ENCODE measurements at regions not wholly inside any gene's neighbourhood (a gene's known extent, or its start where the extent isn't known, plus 50 kb on each side); places are given as distances from the start of the nearest gene placed in this dataset.

- no peak overlapping the region for H3K27ac Mint-ChIP-seq
- H3K36me3 Mint-ChIP-seq, result no peaks in the 10 kb centered on the region
- WGBS (ENCODE audit: insufficient coverage), result 81% methylated on average over 3 of the region's 4 CpGs
- no peaks in the 10 kb centered on the region for H3K36me3 ChIP-seq (replicated peaks in 1 of 2; ENCODE audit: control insufficient read depth in 1 of 2, insufficient read depth in 2 of 2, low read length in 2 of 2)
- no peak overlapping the region for H3K4me3 ChIP-seq (replicated peaks in 1 of 3; ENCODE audit: low read depth in 2 of 3, low read length in 3 of 3)
- no peaks in the 10 kb centered on the region for H3K4me1 Mint-ChIP-seq
- H4K20me1 ChIP-seq (ENCODE audit: insufficient read depth, low read length), result no peaks in the 10 kb centered on the region
- no peaks in the 10 kb centered on the region for H3K79me2 ChIP-seq (ENCODE audit: insufficient read depth, low read length)
- no peak overlapping the region for H3K4me2 ChIP-seq (replicated peaks; ENCODE audit: extremely low read depth, low read length, poor library complexity, severe bottlenecking)
- no peak overlapping the region for H2AFZ ChIP-seq (ENCODE audit: insufficient read depth, low read depth, low read length, poor library complexity, severe bottlenecking)
- H3K27ac ChIP-seq (ENCODE audit: low read depth in 1 of 2, low read length in 2 of 2), result no peak overlapping the region
- peaks cover 0 to 9% (median 0%) of the 10 kb centered on the region in 7 donors for H3K9me3 Mint-ChIP-seq
- no peaks in the 10 kb centered on the region for H3K27me3 ChIP-seq (ENCODE audit: control insufficient read depth in 2 of 2, insufficient read depth in 2 of 2, low read length in 2 of 2)
- peaks cover 4 to 6% of the 10 kb centered on the region in 2 donors for H3K9me3 ChIP-seq (replicated peaks in 1 of 2; ENCODE audit: control insufficient read depth in 1 of 2, insufficient read depth in 1 of 2, low read length in 2 of 2)
- intact Hi-C loops (cut with micrococcal nuclease), result no loop called here
- H3K4me1 ChIP-seq (ENCODE audit: control insufficient read depth in 1 of 2, insufficient read depth in 2 of 2, low read length in 2 of 2), result no peaks in the 10 kb centered on the region
- H3K27me3 Mint-ChIP-seq (ENCODE audit: low read depth in 3 of 3), result peaks cover 5 to 14% (median 11%) of the 10 kb centered on the region in 3 donors
- TF ChIP-seq, protein P1, sequence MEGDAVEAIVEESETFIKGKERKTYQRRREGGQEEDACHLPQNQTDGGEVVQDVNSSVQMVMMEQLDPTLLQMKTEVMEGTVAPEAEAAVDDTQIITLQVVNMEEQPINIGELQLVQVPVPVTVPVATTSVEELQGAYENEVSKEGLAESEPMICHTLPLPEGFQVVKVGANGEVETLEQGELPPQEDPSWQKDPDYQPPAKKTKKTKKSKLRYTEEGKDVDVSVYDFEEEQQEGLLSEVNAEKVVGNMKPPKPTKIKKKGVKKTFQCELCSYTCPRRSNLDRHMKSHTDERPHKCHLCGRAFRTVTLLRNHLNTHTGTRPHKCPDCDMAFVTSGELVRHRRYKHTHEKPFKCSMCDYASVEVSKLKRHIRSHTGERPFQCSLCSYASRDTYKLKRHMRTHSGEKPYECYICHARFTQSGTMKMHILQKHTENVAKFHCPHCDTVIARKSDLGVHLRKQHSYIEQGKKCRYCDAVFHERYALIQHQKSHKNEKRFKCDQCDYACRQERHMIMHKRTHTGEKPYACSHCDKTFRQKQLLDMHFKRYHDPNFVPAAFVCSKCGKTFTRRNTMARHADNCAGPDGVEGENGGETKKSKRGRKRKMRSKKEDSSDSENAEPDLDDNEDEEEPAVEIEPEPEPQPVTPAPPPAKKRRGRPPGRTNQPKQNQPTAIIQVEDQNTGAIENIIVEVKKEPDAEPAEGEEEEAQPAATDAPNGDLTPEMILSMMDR (IDR thresholded peaks at IDR 0.05), result no peak
- H3K4me3 Mint-ChIP-seq, result no peak overlapping the region
- H3K9ac ChIP-seq (ENCODE audit: insufficient read depth, low read length, poor library complexity, severe bottlenecking), result no peak overlapping the region
- no peak for DNase-seq
Observed at GRCh38 chr21:35743571-35743970, 316.8 kb downstream of the SETD4 start.

GRCh38 chr21:35738347-35738961 lies 321.9 kb downstream of the SETD4 start:
- Mint-ChIP-seq H3K36me3 (no peaks in the 10 kb centered on the region), H3K9me3 (peaks cover 0 to 17% (median 3%) of the 10 kb centered on the region in 7 donors), H3K27me3 (ENCODE audit: low read depth in 3 of 3) (peaks cover 5 to 21% (median 7%) of the 10 kb centered on the region in 3 donors), H3K4me3 (peak overlapping the region in 1 of 2 donors; percentile 3), H3K27ac (no peak overlapping the region), H3K4me1 (no peaks in the 10 kb centered on the region)
- H2AFZ ChIP-seq (ENCODE audit: insufficient read depth, low read depth, low read length, poor library complexity, severe bottlenecking), result no peak overlapping the region
- no peaks in the 10 kb centered on the region for H3K4me1 ChIP-seq (ENCODE audit: control insufficient read depth in 1 of 2, insufficient read depth in 2 of 2, low read length in 2 of 2)
- no peaks in the 10 kb centered on the region for H4K20me1 ChIP-seq (ENCODE audit: insufficient read depth, low read length)
- intact Hi-C loops (cut with micrococcal nuclease), result no loop called here
- peaks cover 4 to 6% of the 10 kb centered on the region in 2 donors for H3K9me3 ChIP-seq (replicated peaks in 1 of 2; ENCODE audit: control insufficient read depth in 1 of 2, insufficient read depth in 1 of 2, low read length in 2 of 2)
- no peaks in the 10 kb centered on the region for H3K36me3 ChIP-seq (replicated peaks in 1 of 2; ENCODE audit: control insufficient read depth in 1 of 2, insufficient read depth in 2 of 2, low read length in 2 of 2)
- 51% methylated on average over 6 of the region's 8 CpGs for WGBS (ENCODE audit: insufficient coverage)
- no peaks in the 10 kb centered on the region for H3K27me3 ChIP-seq (ENCODE audit: control insufficient read depth in 2 of 2, insufficient read depth in 2 of 2, low read length in 2 of 2)
- no peak for DNase-seq
- no peak overlapping the region for H3K9ac ChIP-seq (ENCODE audit: insufficient read depth, low read length, poor library complexity, severe bottlenecking)
- H3K4me2 ChIP-seq (replicated peaks; ENCODE audit: extremely low read depth, low read length, poor library complexity, severe bottlenecking), result no peak overlapping the region
- H3K79me2 ChIP-seq (ENCODE audit: insufficient read depth, low read length), result no peaks in the 10 kb centered on the region
- H3K4me3 ChIP-seq (replicated peaks in 1 of 3; ENCODE audit: low read depth in 2 of 3, low read length in 3 of 3), result no peak overlapping the region
- TF ChIP-seq, protein P1 (IDR thresholded peaks at IDR 0.05), result no peak
- H3K27ac ChIP-seq (ENCODE audit: low read depth in 1 of 2, low read length in 2 of 2), result no peak overlapping the region

All from CD14-positive monocyte (primary cell).